ENCODE measurements at regions not wholly inside any gene's neighbourhood (a gene's known extent, or its start where the extent isn't known, plus 50 kb on each side); places are given as distances from the start of the nearest gene placed in this dataset.

DNA sequence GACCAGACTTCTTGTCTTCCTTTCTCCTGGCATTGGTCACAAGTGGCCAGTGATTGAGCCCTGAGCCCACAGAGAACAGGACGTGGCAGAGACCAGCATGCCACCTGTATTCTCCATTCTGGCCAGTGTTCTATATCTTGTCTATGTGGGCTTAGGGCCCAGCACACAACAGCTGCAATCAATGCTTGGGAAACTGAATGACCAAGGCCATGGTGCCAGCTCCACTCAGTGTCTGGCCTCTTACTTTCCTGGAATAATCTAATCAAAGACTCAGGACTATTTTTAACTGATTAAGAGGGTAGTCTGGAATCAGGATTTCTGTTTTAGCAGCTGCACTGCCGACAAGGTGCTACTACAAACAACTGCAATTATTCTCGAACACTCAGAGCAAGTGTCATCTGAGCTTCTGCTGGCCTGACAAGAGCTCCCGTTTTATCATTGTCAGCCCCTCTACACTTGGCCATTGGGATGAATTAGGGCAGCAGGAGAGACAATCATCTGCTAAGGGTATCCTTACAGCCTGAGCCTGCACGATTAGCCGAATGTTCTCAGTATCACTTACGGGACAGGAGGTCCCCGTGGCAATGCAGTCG is 74.4 kb upstream of the GRIK3 start (continued):
- TF ChIP-seq, protein P1, sequence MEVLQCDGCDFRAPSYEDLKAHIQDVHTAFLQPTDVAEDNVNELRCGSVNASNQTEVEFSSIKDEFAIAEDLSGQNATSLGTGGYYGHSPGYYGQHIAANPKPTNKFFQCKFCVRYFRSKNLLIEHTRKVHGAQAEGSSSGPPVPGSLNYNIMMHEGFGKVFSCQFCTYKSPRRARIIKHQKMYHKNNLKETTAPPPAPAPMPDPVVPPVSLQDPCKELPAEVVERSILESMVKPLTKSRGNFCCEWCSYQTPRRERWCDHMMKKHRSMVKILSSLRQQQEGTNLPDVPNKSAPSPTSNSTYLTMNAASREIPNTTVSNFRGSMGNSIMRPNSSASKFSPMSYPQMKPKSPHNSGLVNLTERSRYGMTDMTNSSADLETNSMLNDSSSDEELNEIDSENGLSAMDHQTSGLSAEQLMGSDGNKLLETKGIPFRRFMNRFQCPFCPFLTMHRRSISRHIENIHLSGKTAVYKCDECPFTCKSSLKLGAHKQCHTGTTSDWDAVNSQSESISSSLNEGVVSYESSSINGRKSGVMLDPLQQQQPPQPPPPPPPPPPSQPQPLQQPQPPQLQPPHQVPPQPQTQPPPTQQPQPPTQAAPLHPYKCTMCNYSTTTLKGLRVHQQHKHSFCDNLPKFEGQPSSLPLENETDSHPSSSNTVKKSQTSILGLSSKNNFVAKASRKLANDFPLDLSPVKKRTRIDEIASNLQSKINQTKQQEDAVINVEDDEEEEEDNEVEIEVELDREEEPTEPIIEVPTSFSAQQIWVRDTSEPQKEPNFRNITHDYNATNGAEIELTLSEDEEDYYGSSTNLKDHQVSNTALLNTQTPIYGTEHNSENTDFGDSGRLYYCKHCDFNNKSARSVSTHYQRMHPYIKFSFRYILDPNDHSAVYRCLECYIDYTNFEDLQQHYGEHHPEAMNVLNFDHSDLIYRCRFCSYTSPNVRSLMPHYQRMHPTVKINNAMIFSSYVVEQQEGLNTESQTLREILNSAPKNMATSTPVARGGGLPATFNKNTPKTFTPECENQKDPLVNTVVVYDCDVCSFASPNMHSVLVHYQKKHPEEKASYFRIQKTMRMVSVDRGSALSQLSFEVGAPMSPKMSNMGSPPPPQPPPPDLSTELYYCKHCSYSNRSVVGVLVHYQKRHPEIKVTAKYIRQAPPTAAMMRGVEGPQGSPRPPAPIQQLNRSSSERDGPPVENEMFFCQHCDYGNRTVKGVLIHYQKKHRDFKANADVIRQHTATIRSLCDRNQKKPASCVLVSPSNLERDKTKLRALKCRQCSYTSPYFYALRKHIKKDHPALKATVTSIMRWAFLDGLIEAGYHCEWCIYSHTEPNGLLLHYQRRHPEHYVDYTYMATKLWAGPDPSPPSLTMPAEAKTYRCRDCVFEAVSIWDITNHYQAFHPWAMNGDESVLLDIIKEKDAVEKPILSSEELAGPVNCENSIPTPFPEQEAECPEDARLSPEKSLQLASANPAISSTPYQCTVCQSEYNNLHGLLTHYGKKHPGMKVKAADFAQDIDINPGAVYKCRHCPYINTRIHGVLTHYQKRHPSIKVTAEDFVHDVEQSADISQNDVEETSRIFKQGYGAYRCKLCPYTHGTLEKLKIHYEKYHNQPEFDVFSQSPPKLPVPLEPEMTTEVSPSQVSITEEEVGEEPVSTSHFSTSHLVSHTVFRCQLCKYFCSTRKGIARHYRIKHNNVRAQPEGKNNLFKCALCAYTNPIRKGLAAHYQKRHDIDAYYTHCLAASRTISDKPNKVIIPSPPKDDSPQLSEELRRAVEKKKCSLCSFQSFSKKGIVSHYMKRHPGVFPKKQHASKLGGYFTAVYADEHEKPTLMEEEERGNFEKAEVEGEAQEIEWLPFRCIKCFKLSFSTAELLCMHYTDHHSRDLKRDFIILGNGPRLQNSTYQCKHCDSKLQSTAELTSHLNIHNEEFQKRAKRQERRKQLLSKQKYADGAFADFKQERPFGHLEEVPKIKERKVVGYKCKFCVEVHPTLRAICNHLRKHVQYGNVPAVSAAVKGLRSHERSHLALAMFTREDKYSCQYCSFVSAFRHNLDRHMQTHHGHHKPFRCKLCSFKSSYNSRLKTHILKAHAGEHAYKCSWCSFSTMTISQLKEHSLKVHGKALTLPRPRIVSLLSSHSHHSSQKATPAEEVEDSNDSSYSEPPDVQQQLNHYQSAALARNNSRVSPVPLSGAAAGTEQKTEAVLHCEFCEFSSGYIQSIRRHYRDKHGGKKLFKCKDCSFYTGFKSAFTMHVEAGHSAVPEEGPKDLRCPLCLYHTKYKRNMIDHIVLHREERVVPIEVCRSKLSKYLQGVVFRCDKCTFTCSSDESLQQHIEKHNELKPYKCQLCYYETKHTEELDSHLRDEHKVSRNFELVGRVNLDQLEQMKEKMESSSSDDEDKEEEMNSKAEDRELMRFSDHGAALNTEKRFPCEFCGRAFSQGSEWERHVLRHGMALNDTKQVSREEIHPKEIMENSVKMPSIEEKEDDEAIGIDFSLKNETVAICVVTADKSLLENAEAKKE (CRISPR knock-in tag; IDR thresholded peaks at IDR 0.05): no peak
- no peak for TF ChIP-seq STAT1 (IDR thresholded peaks at IDR 0.05; ENCODE audit: unreplicated experiment)
- no peak for TF ChIP-seq ZNF114 (CRISPR knock-in tag; IDR thresholded peaks at IDR 0.05)
- TF ChIP-seq EZH2 (IDR thresholded peaks at IDR 0.05; ENCODE audit: low read depth, unreplicated experiment): no peak
- no peak for TF ChIP-seq JUNB (IDR thresholded peaks at IDR 0.05; ENCODE audit: unreplicated experiment)
- TF ChIP-seq, protein P2, sequence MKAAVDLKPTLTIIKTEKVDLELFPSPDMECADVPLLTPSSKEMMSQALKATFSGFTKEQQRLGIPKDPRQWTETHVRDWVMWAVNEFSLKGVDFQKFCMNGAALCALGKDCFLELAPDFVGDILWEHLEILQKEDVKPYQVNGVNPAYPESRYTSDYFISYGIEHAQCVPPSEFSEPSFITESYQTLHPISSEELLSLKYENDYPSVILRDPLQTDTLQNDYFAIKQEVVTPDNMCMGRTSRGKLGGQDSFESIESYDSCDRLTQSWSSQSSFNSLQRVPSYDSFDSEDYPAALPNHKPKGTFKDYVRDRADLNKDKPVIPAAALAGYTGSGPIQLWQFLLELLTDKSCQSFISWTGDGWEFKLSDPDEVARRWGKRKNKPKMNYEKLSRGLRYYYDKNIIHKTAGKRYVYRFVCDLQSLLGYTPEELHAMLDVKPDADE (IDR thresholded peaks at IDR 0.05): no peak

DNA sequence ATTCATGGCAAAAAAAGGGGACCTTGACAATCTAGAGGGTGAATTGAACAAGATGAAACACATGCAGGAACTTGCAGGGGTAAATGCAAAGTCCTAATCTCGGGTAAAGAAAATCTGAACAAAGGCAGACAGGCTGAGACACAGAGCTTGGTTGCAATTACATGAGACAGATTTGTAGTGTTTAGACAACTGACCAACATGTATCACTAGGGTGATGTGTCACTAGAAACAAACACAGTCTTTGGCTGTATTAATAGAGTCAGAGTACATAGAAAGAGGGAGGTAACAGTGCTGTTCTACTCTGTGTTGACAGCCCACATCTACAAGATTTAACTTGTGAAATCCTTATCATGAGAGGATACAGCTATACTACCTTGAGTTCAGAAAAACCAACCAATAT is 78.1 kb upstream of the GRIK3 start:
- Histone ChIP-seq H3K9me2 (ENCODE audit: insufficient read depth) (peaks cover 11% of the 10 kb centered on the region; the same call in 1 of the 2 replicates), H3K4me3 (no peak overlapping the region), H3K4me1 (ENCODE audit: insufficient read depth) (no peaks in the 10 kb centered on the region), H3K4me2 (no peak overlapping the region), H3K36me3 (ENCODE audit: insufficient read depth) (no peaks in the 10 kb centered on the region; the same call in 1 of the 2 replicates), H3K27ac (ENCODE audit: low read depth) (no peak overlapping the region), H3K27me3 (ENCODE audit: insufficient read depth) (no peaks in the 10 kb centered on the region), H2AFZ (no peak overlapping the region), H3K79me2 (replicated peaks; ENCODE audit: insufficient read depth) (no peaks in the 10 kb centered on the region), H4K20me1 (replicated peaks; ENCODE audit: insufficient read depth) (no peaks in the 10 kb centered on the region), H3F3A (replicated peaks; ENCODE audit: low read depth) (no peaks in the 10 kb centered on the region)
- Mint-ChIP-seq H3K9me3 (no peaks in the 10 kb centered on the region), H3K36me3 (ENCODE audit: low read depth) (no peaks in the 10 kb centered on the region), H3K27ac (no peak overlapping the region), H3K27me3 (ENCODE audit: insufficient read depth, low read depth, poor library complexity) (peaks cover 2% of the 10 kb centered on the region), H3K4me3 (no peak overlapping the region), H3K4me1 (no peaks in the 10 kb centered on the region)
- ATAC-seq: no peak
- DNase-seq (ENCODE audit: low spot score): no peak
- TF ChIP-seq ZNF114 (CRISPR knock-in tag; IDR thresholded peaks at IDR 0.05) (no peak), EZH2 (IDR thresholded peaks at IDR 0.05; ENCODE audit: low read depth, unreplicated experiment) (no peak), EZH2phosphoT487 (IDR thresholded peaks at IDR 0.05; ENCODE audit: unreplicated experiment) (no peak), POLR2AphosphoS5 (IDR thresholded peaks at IDR 0.05; ENCODE audit: low read depth) (no peak), STAT1 (IDR thresholded peaks at IDR 0.05; ENCODE audit: unreplicated experiment) (no peak), JUNB (IDR thresholded peaks at IDR 0.05; ENCODE audit: unreplicated experiment) (no peak)
- TF ChIP-seq, protein P3, sequence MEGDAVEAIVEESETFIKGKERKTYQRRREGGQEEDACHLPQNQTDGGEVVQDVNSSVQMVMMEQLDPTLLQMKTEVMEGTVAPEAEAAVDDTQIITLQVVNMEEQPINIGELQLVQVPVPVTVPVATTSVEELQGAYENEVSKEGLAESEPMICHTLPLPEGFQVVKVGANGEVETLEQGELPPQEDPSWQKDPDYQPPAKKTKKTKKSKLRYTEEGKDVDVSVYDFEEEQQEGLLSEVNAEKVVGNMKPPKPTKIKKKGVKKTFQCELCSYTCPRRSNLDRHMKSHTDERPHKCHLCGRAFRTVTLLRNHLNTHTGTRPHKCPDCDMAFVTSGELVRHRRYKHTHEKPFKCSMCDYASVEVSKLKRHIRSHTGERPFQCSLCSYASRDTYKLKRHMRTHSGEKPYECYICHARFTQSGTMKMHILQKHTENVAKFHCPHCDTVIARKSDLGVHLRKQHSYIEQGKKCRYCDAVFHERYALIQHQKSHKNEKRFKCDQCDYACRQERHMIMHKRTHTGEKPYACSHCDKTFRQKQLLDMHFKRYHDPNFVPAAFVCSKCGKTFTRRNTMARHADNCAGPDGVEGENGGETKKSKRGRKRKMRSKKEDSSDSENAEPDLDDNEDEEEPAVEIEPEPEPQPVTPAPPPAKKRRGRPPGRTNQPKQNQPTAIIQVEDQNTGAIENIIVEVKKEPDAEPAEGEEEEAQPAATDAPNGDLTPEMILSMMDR (conservative IDR thresholded peaks at IDR 0.05; ENCODE audit: low read depth in 2 of 2): no peak
- TF ChIP-seq, protein P4, sequence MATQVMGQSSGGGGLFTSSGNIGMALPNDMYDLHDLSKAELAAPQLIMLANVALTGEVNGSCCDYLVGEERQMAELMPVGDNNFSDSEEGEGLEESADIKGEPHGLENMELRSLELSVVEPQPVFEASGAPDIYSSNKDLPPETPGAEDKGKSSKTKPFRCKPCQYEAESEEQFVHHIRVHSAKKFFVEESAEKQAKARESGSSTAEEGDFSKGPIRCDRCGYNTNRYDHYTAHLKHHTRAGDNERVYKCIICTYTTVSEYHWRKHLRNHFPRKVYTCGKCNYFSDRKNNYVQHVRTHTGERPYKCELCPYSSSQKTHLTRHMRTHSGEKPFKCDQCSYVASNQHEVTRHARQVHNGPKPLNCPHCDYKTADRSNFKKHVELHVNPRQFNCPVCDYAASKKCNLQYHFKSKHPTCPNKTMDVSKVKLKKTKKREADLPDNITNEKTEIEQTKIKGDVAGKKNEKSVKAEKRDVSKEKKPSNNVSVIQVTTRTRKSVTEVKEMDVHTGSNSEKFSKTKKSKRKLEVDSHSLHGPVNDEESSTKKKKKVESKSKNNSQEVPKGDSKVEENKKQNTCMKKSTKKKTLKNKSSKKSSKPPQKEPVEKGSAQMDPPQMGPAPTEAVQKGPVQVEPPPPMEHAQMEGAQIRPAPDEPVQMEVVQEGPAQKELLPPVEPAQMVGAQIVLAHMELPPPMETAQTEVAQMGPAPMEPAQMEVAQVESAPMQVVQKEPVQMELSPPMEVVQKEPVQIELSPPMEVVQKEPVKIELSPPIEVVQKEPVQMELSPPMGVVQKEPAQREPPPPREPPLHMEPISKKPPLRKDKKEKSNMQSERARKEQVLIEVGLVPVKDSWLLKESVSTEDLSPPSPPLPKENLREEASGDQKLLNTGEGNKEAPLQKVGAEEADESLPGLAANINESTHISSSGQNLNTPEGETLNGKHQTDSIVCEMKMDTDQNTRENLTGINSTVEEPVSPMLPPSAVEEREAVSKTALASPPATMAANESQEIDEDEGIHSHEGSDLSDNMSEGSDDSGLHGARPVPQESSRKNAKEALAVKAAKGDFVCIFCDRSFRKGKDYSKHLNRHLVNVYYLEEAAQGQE (IDR thresholded peaks at IDR 0.05; ENCODE audit: unreplicated experiment): no peak
